HG03378 (cell line): ENCODE measurements at regions not wholly inside any gene's neighbourhood (a gene's known extent, or its start where the extent isn't known, plus 50 kb on each side); places are given as distances from the start of the nearest gene placed in this dataset.

Experiments used
- ATAC-seq: cut with Tn5 transposase; IDR thresholded peaks from one replicate; pipeline ENCODE4 v1.9.1; 2021; ENCODE audit warnings: mild to moderate bottlenecking, moderate library complexity; ENCODE audit not compliant: unreplicated experiment

DNA sequence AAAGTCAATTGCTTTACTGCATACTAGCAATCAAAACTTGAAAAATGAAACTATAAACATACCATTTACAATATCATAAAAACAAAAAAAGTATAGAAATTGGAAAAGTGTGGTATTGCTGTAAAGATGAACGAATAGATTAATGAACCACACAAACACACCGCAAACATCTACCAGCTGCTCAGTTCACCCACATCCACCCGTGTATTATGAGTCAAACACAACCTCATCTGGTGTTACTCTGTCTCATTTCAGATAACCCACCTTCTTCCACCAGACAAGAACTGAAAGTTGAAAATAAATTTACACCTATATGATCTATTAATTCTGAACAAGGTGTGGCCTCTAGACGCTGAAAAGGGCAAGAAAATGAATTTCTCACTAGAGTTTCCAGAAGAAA, 53.3 kb downstream of the BLID start:
- no peak for ATAC-seq

DNA sequence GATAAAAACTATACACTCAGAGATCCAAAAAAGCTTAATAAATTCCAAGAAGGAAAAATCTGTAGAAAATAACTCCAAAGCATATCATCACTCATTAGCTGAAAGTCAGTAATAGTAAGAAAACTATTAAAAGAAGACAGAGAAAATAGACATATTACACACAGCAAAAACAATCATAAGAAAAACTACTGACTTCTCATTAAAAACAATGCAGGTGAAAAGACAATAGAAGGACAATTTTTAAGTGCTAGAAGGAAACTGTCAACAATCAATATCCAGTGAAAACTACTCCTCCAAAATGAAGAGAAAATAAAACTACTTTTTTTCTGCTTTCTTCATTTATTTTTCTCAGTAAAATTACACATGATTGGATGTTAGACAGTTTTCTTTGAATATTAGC, 56.5 kb downstream of the BLID start:
- no peak for ATAC-seq

DNA sequence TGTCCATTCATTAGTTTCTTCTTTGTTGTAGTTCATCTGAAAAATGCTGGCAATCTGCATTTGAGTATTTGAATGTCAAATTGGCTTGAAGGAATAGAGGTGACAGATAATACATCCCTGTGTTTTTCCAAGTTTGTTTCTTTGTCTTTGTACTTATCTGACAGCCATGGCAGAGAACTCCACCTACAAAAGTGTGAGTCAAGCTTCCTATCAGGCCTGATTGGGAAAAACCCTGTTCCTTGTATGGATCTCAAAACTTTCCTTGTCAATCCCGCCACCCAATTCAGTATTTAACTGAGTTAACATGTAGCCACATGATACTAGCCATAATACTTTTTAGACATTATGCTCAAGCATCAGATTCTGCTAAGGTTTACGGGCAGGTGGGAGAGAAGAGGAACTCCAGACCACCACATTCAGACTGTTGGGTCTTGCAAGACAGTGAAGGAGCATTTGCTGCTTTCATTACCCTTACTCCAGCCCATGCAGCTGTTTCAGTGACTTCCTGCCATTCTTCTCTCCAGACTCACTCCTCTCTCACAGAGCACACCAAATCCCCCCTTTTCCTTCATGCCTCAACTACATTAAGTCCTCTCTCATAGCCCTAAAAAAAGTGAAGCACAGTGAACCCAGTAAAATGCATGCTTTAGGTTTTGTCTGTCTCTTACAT, 65.9 kb downstream of the BLID start:
- no peak for ATAC-seq

DNA sequence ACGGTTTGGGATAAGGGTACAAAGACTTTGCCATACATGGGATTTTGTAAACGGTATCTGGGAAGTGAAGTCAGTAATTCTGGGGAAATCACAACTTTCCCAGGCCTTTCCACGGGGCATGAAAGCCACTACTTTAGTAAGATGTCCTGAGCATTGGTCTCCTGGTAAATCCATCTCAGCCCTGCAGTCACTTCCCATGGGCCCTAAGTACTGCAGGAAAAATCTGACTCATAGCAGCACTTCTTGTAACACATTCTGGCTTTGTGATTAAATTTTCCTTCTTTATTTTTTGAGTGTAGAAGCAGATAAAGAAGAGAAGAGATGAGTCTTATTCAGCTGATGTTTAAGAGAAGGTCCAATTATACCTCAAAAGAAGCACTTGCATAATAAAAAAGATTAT, 67.6 kb downstream of the BLID start:
- ATAC-seq = no peak

DNA sequence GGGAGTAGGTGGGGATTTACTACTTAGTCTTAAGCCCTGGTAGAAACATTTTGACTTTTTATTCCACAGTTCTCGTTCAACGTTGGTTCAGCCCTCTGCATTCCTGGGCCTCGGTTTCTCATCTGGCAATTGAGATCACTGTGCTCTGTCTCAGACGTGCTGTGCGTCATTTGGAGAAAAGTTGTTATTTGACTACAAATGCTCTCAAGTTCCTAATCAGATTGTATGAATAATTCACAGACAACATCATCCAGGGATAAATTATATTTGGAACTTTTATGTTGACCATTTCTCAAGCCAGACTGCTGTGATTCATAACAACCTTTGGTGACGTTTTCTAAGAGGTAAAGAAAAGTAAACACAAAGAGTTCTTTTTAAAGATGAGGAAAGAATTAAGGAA, 69.2 kb downstream of the BLID start:
- no peak for ATAC-seq

DNA sequence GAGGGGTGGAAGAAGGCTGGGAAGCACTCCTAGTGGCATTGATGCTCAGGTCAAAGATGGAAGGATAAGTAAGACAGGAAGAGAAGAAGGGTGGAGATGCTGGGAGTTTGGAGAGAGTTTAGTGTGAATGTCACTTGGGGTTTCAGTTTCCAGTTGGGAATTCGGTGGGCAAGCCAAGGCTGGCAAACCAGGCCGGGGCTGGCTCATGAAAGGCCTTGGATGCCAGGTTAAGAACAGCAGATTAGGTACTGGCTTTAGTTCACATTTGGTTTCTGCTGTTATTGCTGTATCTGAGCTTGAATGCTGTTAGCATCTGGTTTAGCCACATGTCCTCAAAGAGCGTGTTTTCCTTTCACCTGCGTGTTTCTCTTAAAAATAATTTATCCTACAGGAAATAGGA, 69.6 kb downstream of the BLID start:
- no peak for ATAC-seq

DNA sequence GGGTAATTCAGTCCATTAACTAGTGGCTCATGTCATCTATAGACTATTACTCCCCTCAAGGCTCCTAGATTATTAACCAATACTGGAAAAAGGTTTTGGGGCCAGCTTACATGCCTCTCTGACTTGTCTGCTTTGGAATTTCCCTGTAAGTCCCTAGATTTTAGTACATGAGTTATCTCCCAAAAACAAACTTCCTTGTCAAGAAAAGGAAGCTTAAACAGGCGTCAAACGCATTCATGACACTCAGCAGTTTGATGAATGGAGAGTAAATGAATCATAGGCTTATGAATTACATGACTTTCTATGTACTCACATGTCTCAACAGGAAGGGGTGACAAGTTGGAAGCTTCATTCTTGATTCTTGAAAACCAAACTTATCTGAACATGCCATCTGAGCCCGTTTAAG, 70.8 kb downstream of the BLID start:
- ATAC-seq = no peak

DNA sequence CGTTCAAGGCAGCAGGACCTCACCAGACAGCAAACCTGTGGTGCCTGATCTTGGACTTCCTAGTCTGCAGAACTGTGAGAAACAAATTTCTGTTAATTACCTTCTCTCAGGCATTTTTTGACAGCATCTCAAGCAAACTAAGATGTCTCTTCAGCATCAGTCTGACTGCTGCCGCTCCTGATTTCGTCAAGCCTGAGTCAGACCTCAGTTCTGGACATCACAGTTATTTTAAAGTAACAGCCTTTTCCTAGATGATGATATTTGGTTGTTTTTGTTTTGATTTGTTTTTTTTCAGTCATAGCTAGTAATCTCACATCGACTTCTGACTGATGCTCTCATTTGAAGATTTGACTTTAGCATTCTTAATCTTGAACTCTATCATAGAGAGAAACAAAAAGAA, 71.9 kb downstream of the BLID start:
- no peak for ATAC-seq

DNA sequence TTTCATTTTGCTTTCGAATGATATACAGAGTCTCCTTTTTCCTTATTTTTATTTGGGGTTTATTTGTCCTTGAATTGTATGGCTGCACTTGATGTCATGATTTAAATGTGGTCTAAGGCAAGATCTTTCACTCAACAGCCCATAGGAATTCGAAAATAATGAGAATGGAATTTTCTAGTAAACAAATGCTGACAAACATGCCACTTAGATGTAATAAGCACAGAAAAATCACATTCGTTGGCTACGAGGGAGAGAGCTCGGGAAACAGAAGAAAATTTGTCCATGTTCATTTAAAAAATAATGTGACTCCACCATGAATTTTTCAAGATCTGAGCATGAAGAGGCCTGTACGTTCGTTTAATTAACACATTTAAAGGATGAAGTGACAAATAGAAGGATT, 73.0 kb downstream of the BLID start:
- no peak for ATAC-seq

DNA sequence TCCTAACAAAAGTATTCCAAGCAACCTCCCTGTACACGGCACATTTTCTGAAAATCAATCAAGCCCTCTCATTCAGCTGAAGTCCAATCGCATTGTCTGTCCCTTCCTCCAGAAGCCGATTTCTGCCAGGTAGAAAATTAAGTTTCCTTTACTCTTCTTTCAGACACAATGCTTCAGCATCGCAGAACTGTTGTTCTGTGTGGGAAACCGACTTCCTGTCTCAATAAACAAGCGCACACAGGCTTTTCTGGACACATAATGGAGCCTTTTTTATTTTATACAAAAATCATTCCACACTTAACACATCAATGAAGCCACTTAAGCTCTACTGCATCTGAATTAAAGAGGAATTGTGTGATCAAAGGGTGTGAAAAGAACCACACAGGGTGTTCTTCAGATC, 75.6 kb downstream of the BLID start:
- no peak for ATAC-seq

DNA sequence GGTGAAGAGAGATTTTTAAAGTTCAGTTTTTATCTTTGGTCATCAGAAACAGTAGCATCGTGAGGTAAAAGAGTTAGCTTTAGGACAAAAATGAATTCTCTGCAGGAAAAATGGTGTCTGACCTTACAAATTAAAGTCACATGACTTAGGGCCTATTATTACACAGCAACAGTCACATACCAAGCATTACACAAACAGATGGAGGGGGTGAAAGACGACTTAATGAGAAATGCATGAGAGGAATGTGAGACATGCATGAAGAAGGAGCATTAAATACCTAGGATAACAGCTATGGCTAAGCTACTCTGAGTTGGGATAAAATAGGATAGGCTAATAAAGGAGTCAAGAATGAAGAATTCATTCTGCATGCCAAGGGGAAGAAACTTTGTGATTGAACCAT, 77.5 kb downstream of the BLID start:
- no peak for ATAC-seq

DNA sequence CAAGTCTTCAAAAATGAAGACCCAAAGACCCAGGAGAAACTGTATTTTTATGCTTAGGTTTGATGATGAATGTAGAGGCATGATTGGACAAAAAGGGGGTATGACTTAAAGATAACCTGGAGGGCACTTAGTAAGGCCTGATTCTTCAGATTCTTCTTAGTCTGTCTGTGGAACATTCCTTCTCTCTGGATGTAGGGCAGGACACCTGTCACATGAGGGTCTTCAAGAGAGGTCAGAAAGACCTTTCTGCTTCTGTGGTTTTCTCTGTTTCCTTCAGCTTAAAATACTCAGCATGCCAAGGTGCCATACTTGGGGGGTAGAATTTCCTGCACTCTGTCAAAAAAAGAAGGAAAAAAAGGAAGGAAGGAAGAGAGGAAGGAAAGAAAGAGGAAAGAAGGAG, 78.1 kb downstream of the BLID start:
- ATAC-seq = no peak

DNA sequence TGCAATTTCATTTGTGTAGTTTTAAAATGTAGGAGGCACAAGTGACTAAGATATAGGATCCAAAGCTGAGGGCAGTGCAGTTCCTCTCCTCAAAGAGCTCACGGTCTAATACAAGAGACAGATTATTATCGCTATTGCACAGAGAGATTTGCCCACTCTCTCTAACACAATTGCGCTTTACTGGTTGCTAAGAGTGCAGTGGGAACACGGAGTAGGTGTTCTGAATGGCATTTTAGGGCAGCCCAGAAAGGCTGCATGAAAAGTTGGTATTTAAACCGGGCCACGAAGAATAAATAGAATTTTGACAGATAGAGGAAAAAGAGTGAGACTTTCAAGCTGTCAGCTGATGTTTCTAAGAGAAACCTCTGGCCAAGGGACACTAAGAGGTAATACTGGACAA, 79.5 kb downstream of the BLID start:
- ATAC-seq = no peak

DNA sequence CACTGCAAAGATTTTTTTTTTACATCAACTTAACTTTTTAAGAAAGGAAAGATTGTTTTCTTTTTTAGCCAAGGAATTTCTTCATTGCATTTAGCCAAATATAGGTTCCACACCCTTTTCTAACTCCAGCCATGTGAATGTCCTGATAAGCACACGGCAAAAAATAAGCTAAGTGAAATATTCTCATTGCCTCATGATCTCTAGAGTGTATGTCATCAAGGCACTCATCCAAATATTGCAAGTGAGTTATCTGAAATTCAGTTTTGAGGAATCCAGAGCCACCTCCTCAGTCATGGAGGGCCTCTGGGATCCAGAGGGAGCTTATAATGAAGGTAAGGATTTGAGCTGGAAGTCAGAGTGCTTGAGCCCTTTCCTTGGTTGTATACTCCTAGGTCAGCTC, 80.0 kb downstream of the BLID start:
- no peak for ATAC-seq

DNA sequence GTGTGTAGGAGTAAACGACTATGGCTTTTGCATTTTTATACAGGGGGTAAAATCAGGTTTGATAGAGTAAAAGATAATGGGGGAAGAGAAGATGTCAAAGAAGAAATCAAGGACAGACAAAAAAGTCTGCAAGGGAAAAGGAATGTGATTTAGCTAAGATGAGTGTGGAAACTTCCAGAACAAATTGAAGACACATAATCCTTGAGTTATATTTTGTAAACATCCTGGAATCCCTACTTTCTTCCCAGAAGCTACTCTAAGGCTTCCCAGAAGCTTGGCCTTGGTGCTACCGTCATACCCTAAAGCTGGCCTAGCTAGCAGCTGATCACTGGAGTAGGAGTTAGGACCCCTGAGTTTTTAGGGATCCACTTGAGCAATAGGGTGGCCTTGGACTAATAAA, 82.4 kb downstream of the BLID start:
- ATAC-seq = no peak

DNA sequence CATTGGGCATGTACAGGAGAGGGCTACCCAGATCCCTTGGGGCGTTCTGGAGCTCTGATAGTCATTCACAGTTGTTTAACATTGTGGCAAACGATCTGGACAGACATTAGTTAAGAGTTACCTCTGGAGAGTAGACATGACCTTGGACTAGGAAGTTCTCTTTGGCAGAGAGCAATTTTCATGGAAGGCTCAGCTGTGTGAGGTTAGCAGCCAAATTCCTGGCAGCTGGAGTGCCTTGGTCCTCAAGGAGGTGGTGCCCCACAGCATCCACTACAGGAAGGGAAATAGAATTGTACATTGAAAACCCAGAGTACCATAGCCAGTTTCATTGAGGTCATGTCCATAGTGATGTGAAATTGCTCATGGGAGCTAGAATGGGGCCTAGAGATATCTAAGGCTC, 82.8 kb downstream of the BLID start:
- no peak for ATAC-seq

DNA sequence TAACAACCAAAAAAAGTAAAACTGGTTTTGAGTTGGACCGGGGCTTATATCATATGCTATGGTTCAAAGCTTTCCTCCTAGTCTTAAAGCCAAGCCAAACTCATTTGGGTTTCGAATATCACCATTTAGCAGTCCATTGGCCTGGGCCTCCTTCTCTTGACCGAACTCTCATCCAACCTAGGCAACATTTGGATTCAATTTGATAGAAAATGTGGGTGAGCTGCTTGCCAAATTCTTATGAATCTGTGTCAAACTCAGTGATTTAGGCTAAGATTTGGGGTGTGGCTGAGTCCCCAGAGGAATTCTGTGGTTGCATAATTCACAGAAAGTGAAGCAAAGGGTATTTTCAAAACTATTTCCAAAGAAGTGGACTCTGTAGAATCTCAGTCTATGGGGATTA, 83.7 kb downstream of the BLID start:
- no peak for ATAC-seq

DNA sequence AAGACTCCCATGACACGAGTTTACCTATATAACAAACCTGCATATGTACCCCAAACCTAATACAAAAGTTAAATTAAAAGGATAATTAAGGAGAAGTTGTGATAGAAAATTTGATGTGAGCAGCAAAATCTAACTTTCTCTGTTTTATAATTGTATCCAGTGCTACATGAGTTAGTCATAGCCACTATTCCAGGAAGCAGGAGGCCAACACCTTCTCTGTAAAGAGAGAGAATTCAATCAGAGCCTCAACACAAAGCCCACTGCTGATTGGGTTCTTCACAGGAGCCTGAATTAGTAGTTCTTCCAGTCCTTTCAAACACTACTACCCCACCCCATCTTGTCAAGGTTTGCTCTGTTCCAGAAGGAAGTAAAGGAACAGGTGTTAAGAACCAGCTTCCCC, 84.2 kb downstream of the BLID start:
- ATAC-seq = no peak

DNA sequence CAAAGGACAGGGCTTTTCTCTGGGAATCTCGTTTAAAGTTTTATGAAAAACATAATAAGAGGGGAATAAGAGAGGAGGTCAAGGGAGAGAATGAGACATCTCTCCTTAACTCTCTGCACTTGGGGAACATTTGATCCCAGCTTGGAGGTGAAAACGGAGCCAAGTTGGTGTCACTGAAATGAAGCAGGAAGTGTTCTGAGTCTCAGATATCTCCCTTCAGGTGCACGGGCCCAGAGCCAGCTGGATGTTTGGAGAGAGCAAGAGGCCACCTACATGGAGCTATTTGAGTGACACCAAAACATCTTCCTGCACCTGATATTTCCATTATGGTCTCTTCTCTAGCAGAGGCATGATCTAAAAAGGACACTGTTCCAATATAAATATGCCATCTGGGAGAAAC, 85.7 kb downstream of the BLID start:
- no peak for ATAC-seq

DNA sequence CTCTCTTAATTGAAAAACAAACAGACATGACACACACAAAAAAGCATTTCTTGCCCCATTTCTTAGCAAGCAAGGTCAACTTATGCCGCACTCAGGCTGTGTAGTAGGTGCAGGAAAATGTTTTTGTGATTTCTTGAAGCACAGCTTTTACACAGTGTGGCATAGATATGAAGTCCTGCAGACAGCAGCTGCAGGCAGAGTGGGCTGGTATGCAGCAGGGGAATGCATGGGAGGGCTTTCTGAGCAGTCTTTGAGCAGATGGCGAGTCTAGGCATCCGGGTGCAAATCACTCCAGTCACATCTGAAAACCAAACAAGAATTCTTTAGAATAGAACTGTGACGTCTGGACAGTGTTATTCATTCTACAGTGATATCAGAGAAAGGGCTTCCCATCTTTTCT, 87.5 kb downstream of the BLID start:
- ATAC-seq = no peak

DNA sequence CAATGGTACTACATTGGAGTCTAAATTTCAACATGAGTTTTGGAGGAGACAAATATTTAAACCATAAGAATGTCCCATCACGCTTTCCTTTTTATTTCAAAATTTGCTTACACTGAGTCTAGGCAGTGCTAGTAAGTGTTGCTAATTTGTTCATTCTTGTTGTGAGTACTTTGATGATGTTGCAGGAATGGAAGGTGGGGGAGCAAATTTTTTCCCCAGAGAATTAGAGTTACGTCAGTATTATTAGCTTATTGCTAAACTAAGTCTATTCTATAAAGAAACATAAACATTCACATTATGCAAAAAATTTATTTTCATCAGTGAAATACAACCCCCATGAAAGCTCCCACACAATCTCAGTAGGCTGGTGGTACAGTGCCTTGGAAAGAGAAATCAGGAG, 88.0 kb downstream of the BLID start:
- no peak for ATAC-seq

DNA sequence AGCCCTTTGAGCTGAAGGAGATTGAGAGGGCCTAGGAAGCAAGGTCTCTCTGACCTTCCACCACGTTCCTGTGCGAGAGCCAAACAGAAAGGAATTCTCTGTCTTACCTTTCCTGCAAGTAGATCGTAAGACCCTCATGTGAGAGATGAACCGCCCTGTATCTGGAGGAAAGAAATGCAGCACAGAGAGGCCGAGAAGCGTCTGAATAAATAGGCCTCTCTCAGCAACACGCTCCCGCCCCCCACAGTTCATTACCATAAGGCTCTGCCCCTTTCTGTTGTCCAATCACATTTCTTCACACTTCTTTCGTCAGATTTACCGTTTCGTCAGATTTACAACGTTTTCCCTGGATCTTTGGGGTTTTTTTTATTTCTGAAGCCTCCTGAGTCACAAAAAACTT, 90.3 kb downstream of the BLID start:
- no peak for ATAC-seq

DNA sequence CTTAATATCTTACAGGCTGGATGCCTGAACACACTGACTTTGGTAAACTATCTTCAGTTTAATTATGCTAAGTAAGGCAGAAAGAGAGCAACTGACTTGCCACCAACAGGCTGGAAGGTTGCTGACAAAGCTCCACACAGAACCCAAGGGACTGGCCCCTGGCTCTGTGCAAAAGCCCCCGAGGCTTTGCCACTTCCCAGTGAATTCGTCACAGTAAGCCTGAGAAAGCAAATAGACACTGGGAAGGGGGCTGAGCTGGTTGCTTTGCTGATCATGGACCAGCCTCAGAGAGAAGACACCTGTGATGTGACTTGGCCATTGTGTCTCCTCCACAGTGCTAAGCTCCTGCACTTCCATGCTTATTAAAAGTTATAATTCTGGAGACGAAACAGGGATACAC, 91.7 kb downstream of the BLID start:
- ATAC-seq = no peak
